Body of pancreas (tissue), 4 donors: ENCODE measurements at regions not wholly inside any gene's neighbourhood (a gene's known extent, or its start where the extent isn't known, plus 50 kb on each side); places are given as distances from the start of the nearest gene placed in this dataset.

Experiments used
- ATAC-seq: fragments of 150-250 bp; one replicate; pipeline ENCODE4 v1.9.1; 2016
- DNase-seq, 4 donors: peaks; one replicate each; pipeline ENCODE4 v3.0.0-alpha.2; 2019
- H3K27ac ChIP-seq, 4 donors: fragments of 200-600 bp; sonication (generic); 1 replicate in 3 of 4; 2 replicates in 1 of 4; pipeline versions ENCODE4 v1.5.1 to v1.6.1; 2016 to 2019; ENCODE audit warnings: mild to moderate bottlenecking in 1 of 4, mixed read lengths in 1 of 4, moderate library complexity in 1 of 4
- H3K27me3 ChIP-seq, 2 donors: fragments of 200-600 bp; sonication (generic); one replicate each; pipeline ENCODE4 v1.6.0; 2016; ENCODE audit warnings: mild to moderate bottlenecking in 1 of 2
- H3K36me3 ChIP-seq, 2 donors: fragments of 200-600 bp; sonication (generic); replicated peaks in 1 of 2; 2 replicates each; pipeline ENCODE4 v1.5.1; 2016; ENCODE audit warnings: low read depth in 2 of 2; ENCODE audit not compliant: insufficient read depth in 1 of 2
- H3K4me1 ChIP-seq: fragments of 200-600 bp; sonication (generic); one replicate; pipeline ENCODE4 v1.6.0; 2016
- H3K4me3 ChIP-seq, 2 donors: fragments of 200-600 bp; sonication (generic); 1 replicate in 1 of 2; 2 replicates in 1 of 2; pipeline ENCODE4 v1.5.1; 2016 to 2019
- H3K9me3 ChIP-seq, 3 donors: fragments of 200-600 bp; sonication (generic); 1 replicate in 2 of 3; 2 replicates in 1 of 3; pipeline ENCODE4 v1.5.1; 2016
- POLR2A ChIP-seq, 3 donors: fragments of 450-650 bp; IDR thresholded peaks; one replicate each; pipeline ENCODE4 v1.6.1; 2016; ENCODE audit warnings: antibody characterized with exemption in 3 of 3, mild to moderate bottlenecking in 2 of 3
- WGBS, 2 donors: methylation state at CpG; one replicate each; pipeline ENCODE4 v1.1.5; 2017; 5-methylcytosine and 5-hydroxymethylcytosine counted together
- intact Hi-C: fragments of 100-400 bp; cut with DNase I; formaldehyde crosslinking; loops from one replicate; pipeline ENCODE4 v1.15.1; 2023
- TF ChIP-seq, protein P1 (sequence below), 7 experiments: fragments of 450-650 bp in 4 of 7; fragments of 200-600 bp in 3 of 7; sonication (generic) in 3 of 7; IDR thresholded peaks; one replicate each; pipeline ENCODE4 v1.5.1; 2016 to 2019; ENCODE audit warnings: antibody characterized with exemption in 7 of 7

DNA sequence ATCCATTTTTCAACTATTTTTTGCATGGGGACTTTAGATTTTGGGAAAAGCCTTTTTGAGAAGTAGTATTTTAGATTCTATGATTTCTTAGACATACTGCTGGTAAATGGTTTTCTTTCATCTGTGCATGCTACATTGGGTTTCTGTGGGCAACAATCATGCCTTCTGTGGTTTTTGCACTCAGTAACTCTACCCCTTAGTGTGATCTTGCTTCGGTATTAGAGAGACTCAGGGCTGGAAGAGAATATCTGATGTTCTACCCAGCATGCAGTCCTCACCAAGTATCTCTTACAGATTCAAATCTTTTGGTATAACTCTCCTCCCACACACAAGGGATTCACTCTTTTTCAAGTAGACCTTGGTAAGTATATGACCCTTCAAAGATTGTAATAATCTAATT is 183.0 kb downstream of the PMAIP1 start:
- TF ChIP-seq, protein P1, sequence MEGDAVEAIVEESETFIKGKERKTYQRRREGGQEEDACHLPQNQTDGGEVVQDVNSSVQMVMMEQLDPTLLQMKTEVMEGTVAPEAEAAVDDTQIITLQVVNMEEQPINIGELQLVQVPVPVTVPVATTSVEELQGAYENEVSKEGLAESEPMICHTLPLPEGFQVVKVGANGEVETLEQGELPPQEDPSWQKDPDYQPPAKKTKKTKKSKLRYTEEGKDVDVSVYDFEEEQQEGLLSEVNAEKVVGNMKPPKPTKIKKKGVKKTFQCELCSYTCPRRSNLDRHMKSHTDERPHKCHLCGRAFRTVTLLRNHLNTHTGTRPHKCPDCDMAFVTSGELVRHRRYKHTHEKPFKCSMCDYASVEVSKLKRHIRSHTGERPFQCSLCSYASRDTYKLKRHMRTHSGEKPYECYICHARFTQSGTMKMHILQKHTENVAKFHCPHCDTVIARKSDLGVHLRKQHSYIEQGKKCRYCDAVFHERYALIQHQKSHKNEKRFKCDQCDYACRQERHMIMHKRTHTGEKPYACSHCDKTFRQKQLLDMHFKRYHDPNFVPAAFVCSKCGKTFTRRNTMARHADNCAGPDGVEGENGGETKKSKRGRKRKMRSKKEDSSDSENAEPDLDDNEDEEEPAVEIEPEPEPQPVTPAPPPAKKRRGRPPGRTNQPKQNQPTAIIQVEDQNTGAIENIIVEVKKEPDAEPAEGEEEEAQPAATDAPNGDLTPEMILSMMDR (IDR thresholded peaks at IDR 0.05): no peak
- TF ChIP-seq POLR2A (IDR thresholded peaks at IDR 0.05): no peak
- ATAC-seq (no peak), DNase-seq (no peak)
- H3K4me3 ChIP-seq: no peak overlapping the region
- WGBS, 2 donors: 35 to 49% methylated on average over 1 of the region's 1 CpG
- no peaks in the 10 kb centered on the region for H3K9me3 ChIP-seq
- H3K27me3 ChIP-seq: no peaks in the 10 kb centered on the region
- no peak overlapping the region for H3K27ac ChIP-seq
- no peaks in the 10 kb centered on the region for H3K4me1 ChIP-seq
- no peaks in the 10 kb centered on the region for H3K36me3 ChIP-seq
- intact Hi-C loops: no loop called here

DNA sequence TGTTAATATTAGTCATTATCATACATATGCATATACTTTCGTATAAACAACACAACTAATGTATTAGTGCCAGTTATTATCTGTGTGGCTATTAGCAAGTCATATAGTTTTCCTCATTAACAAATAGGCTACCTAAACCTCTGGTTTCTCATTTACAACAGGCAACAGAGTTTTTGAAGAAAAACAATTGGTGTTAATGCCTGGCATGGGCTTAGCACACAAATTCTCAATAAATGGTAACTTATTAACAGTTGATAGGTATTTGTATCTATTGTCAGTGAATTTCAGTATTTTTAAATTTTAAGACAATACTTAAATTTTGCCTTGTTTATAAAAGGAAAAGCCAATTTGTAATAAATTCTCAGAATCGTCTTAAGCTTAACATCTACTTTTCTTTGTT is 182.5 kb downstream of the PMAIP1 start:
- Histone ChIP-seq H3K4me1 (no peaks in the 10 kb centered on the region), H3K27me3 (no peaks in the 10 kb centered on the region), H3K4me3 (no peak overlapping the region), H3K9me3 (no peaks in the 10 kb centered on the region), H3K27ac (no peak overlapping the region), H3K36me3 (no peaks in the 10 kb centered on the region)
- intact Hi-C loops: no loop called here
- no peak for TF ChIP-seq POLR2A (IDR thresholded peaks at IDR 0.05)
- TF ChIP-seq, protein P1 (IDR thresholded peaks at IDR 0.05): no peak
- DNase-seq (no peak), ATAC-seq (no peak)
- 33 to 42% methylated on average over 2 of the region's 2 CpGs for WGBS, 2 donors

DNA sequence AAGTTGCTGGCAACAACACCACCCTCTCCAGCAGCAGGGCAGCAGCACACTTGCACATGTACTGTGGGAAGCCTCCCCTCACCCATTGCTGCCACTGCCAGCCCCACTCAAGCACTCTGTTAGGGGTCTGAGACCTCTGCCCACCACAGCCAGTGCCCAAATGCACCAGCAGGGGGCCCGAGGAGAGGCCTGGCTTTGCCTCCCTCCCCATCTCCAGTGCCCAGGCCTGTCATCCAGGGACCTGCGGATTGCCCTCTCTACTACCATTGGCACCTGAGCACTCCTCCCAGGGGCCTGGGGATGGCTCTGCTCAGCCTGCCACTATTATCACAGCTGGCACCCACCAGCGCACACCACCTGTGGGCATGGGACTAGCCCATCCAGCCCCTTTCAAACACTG is 175.7 kb downstream of the PMAIP1 start:
- ATAC-seq (no peak), DNase-seq (no peak)
- Histone ChIP-seq H3K4me1 (no peaks in the 10 kb centered on the region), H3K36me3 (no peaks in the 10 kb centered on the region), H3K27ac (no peak overlapping the region), H3K4me3 (no peak overlapping the region), H3K27me3 (no peaks in the 10 kb centered on the region), H3K9me3 (no peaks in the 10 kb centered on the region)
- TF ChIP-seq, protein P1 (IDR thresholded peaks at IDR 0.05): no peak
- TF ChIP-seq POLR2A (IDR thresholded peaks at IDR 0.05): no peak
- intact Hi-C loops: no loop called here
- 64 to 77% methylated on average over 2 to 3 of the region's 3 CpGs for WGBS, 2 donors

DNA sequence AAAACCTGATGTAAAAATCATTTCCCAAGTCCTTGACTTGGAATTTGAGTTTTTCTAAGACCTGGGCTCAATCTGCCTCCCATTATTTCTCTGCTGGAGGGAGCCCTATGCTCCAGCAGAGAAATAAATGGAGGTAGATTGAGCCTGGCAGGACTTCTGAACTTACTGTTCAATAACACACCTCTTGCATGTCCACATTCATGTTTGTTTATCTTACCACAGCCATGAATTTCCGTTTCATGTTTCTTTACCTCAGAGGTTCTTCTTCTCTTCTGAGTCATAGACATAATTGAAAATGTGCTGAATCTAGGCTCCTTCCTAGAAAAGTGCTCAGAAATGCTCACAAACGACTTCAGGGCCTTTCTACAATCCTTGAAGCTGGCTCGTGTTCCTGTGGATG is 170.8 kb downstream of the PMAIP1 start:
- Histone ChIP-seq H3K27ac (no peak overlapping the region), H3K4me3 (no peak overlapping the region), H3K36me3 (no peaks in the 10 kb centered on the region), H3K4me1 (no peaks in the 10 kb centered on the region), H3K27me3 (no peaks in the 10 kb centered on the region), H3K9me3 (no peaks in the 10 kb centered on the region)
- no peak for DNase-seq
- WGBS, 2 donors: 27 to 48% methylated on average over 3 of the region's 3 CpGs
- intact Hi-C loops: no loop called here
- ATAC-seq: no peak
- TF ChIP-seq POLR2A (IDR thresholded peaks at IDR 0.05): no peak
- TF ChIP-seq, protein P1 (IDR thresholded peaks at IDR 0.05): no peak

DNA sequence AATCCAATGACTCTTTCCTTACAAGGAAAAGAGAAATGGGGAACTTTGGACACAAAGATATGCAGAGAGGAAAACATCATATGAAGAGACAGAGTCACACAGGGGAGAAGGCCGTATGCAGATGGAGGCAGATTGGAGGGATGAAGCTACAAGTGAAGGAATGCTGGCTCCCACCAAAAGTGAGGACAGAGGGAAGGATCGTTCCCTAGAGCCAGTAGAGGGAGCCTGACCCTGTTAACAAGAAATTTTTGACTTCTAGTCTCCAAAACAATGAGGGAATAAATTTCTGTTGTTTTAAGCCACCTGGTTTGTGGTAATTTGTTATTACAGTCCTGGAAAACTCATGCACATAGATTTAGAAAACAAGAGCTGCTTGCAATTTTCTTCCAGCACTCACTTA is 169.3 kb downstream of the PMAIP1 start:
- Histone ChIP-seq H3K27ac (no peak overlapping the region), H3K4me3 (no peak overlapping the region), H3K4me1 (no peaks in the 10 kb centered on the region), H3K9me3 (no peaks in the 10 kb centered on the region), H3K27me3 (no peaks in the 10 kb centered on the region), H3K36me3 (no peaks in the 10 kb centered on the region)
- 27 to 55% methylated on average over 2 of the region's 2 CpGs for WGBS, 2 donors
- intact Hi-C loops: no loop called here
- DNase-seq: no peak
- no peak for ATAC-seq
- TF ChIP-seq POLR2A (IDR thresholded peaks at IDR 0.05): no peak
- TF ChIP-seq, protein P1 (IDR thresholded peaks at IDR 0.05): no peak
